NB4 (cell line): ENCODE measurements at regions not wholly inside any gene's neighbourhood (a gene's known extent, or its start where the extent isn't known, plus 50 kb on each side); places are given as distances from the start of the nearest gene placed in this dataset.

Source experiments
- MYC ChIP-seq: IDR thresholded peaks from 2 replicates; pipeline ENCODE4 v1.6.1; 2011; ENCODE audit warnings: low read depth, low read length
- POLR2A ChIP-seq: IDR thresholded peaks from 2 replicates; pipeline ENCODE4 v1.6.1; 2011; ENCODE audit warnings: mild to moderate bottlenecking; ENCODE audit not compliant: insufficient read length; ENCODE audit errors: extremely low read depth
- TF ChIP-seq, protein P1 (sequence below): IDR thresholded peaks from one replicate; pipeline ENCODE4 v1.5.1; 2012; ENCODE audit warnings: low read depth, low read length
- TF ChIP-seq, protein P2 (sequence below): IDR thresholded peaks from 2 replicates; pipeline ENCODE4 v1.6.1; 2011; ENCODE audit warnings: low read depth, low read length

DNA sequence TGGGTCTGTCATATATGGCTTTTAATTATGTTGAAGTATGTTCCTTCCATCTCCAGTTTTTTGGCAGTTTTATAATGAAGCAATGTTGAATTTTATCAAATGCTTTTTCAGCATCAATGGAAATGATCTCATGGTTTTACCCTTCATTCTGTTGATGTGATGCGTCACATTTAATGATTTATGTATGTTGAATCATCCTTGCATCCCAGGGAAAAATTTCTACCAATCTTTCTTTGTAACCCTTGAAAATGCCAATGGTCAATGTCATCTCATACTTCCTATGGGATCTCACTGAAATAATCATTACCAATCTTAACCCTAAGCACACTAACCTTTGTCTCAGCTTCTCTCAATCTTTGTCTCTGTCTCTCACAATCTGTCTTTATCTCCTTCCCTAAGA, 1004.0 kb downstream of the KCNT2 start:
- TF ChIP-seq, protein P1, sequence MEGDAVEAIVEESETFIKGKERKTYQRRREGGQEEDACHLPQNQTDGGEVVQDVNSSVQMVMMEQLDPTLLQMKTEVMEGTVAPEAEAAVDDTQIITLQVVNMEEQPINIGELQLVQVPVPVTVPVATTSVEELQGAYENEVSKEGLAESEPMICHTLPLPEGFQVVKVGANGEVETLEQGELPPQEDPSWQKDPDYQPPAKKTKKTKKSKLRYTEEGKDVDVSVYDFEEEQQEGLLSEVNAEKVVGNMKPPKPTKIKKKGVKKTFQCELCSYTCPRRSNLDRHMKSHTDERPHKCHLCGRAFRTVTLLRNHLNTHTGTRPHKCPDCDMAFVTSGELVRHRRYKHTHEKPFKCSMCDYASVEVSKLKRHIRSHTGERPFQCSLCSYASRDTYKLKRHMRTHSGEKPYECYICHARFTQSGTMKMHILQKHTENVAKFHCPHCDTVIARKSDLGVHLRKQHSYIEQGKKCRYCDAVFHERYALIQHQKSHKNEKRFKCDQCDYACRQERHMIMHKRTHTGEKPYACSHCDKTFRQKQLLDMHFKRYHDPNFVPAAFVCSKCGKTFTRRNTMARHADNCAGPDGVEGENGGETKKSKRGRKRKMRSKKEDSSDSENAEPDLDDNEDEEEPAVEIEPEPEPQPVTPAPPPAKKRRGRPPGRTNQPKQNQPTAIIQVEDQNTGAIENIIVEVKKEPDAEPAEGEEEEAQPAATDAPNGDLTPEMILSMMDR = no peak
- TF ChIP-seq, protein P2, sequence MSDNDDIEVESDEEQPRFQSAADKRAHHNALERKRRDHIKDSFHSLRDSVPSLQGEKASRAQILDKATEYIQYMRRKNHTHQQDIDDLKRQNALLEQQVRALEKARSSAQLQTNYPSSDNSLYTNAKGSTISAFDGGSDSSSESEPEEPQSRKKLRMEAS = no peak
- TF ChIP-seq POLR2A (no peak), MYC (no peak)
